Panc1 (cell line): ENCODE measurements at regions not wholly inside any gene's neighbourhood (a gene's known extent, or its start where the extent isn't known, plus 50 kb on each side); places are given as distances from the start of the nearest gene placed in this dataset.

Experiments used
- POLR2AphosphoS5 ChIP-seq: IDR thresholded peaks from 2 replicates; pipeline ENCODE4 v1.6.1; 2012; ENCODE audit warnings: mild to moderate bottlenecking, low read depth, low read length, moderate library complexity
- TCF7L2 ChIP-seq: IDR thresholded peaks from 2 replicates; pipeline ENCODE4 v1.6.1; 2011; ENCODE audit warnings: mild to moderate bottlenecking, low read depth, low read length, inconsistent platforms
- TF ChIP-seq, protein P1 (sequence below): fragments of 450-650 bp; IDR thresholded peaks from 2 replicates; pipeline ENCODE4 v1.5.1; 2017; ENCODE audit warnings: mild to moderate bottlenecking

DNA sequence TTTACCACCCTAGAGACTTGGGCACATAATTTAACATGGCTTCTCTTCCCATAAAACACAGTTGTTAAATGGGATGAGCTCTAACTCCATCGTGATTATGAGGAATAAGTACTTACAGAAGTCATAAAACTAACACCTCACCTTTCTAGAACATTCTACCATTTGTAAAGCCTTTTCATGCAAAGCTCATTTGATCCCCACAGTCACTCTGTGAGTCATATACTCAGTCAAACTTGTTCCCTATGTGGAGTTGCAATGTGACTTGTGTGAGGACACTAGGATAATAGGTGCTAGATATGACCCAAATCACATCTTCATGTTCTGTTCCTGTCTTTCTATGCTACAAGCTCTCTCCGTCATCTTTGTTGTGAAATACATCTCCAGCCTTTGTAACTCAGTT is 371.7 kb downstream of the WDR11 start:
- TF ChIP-seq, protein P1, sequence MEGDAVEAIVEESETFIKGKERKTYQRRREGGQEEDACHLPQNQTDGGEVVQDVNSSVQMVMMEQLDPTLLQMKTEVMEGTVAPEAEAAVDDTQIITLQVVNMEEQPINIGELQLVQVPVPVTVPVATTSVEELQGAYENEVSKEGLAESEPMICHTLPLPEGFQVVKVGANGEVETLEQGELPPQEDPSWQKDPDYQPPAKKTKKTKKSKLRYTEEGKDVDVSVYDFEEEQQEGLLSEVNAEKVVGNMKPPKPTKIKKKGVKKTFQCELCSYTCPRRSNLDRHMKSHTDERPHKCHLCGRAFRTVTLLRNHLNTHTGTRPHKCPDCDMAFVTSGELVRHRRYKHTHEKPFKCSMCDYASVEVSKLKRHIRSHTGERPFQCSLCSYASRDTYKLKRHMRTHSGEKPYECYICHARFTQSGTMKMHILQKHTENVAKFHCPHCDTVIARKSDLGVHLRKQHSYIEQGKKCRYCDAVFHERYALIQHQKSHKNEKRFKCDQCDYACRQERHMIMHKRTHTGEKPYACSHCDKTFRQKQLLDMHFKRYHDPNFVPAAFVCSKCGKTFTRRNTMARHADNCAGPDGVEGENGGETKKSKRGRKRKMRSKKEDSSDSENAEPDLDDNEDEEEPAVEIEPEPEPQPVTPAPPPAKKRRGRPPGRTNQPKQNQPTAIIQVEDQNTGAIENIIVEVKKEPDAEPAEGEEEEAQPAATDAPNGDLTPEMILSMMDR: no peak
- TF ChIP-seq POLR2AphosphoS5: no peak
- TF ChIP-seq TCF7L2: no peak
